ENCODE measurements at regions not wholly inside any gene's neighbourhood (a gene's known extent, or its start where the extent isn't known, plus 50 kb on each side); places are given as distances from the start of the nearest gene placed in this dataset.

- Histone ChIP-seq H3K27me3 (replicated peaks; ENCODE audit: insufficient read depth, low read depth, low read length, poor library complexity) (no peaks in the 10 kb centered on the region), H3K27ac (ENCODE audit: low read depth, low read length, poor library complexity, severe bottlenecking) (no peak overlapping the region), H3K36me3 (ENCODE audit: insufficient read depth, low read length, poor library complexity, severe bottlenecking) (no peaks in the 10 kb centered on the region), H3K4me3 (ENCODE audit: low read depth, low read length, poor library complexity, severe bottlenecking) (no peak overlapping the region), H3K9me3 (ENCODE audit: low read depth, low read length, poor library complexity, severe bottlenecking) (no peaks in the 10 kb centered on the region), H3K4me1 (ENCODE audit: insufficient read depth, low read length, poor library complexity, severe bottlenecking) (no peaks in the 10 kb centered on the region)
- intact Hi-C loops (cut with micrococcal nuclease; ENCODE audit: unreplicated experiment) = no loop called here
- TF ChIP-seq CTCF (conservative IDR thresholded peaks at IDR 0.05; ENCODE audit: low read depth, low read length) = no peak
- no peak for TF ChIP-seq EZH2 (IDR thresholded peaks at IDR 0.05; ENCODE audit: borderline replicate concordance, low read depth, low read length, poor library complexity, severe bottlenecking)
- BruUV-seq (replicated peaks) = no TSS peak
- ChIA-PET CTCF (no interaction called here), POLR2A (ENCODE audit: low non-redundant PET) (no interaction called here)
- no peak for DNase-seq (ENCODE audit: low spot score)
These were observed 155.7 kb downstream of the AASDHPPT start for GRCh38 chr11:106233191-106233590.

- no peaks in the 10 kb centered on the region for H3K4me1 ChIP-seq (ENCODE audit: insufficient read depth, low read length, poor library complexity, severe bottlenecking)
- no peaks in the 10 kb centered on the region for H3K27me3 ChIP-seq (replicated peaks; ENCODE audit: insufficient read depth, low read depth, low read length, poor library complexity)
- H3K27ac ChIP-seq (ENCODE audit: low read depth, low read length, poor library complexity, severe bottlenecking) = no peak overlapping the region
- no peaks in the 10 kb centered on the region for H3K36me3 ChIP-seq (ENCODE audit: insufficient read depth, low read length, poor library complexity, severe bottlenecking)
- ChIA-PET CTCF (no interaction called here), POLR2A (ENCODE audit: low non-redundant PET) (no interaction called here)
- TF ChIP-seq EZH2 (IDR thresholded peaks at IDR 0.05; ENCODE audit: borderline replicate concordance, low read depth, low read length, poor library complexity, severe bottlenecking) (no peak), CTCF (conservative IDR thresholded peaks at IDR 0.05; ENCODE audit: low read depth, low read length) (no peak)
- no peak for DNase-seq (ENCODE audit: low spot score)
- H3K9me3 ChIP-seq (ENCODE audit: low read depth, low read length, poor library complexity, severe bottlenecking) = no peaks in the 10 kb centered on the region
- no peak overlapping the region for H3K4me3 ChIP-seq (ENCODE audit: low read depth, low read length, poor library complexity, severe bottlenecking)
- no TSS peak for BruUV-seq (replicated peaks)
- intact Hi-C loops (cut with micrococcal nuclease; ENCODE audit: unreplicated experiment) = no loop called here
These were observed 157.3 kb downstream of the AASDHPPT start for GRCh38 chr11:106234794-106235193.

GRCh38 chr11:106236295-106236694 is 158.8 kb downstream of the AASDHPPT start:
- BruUV-seq (replicated peaks) = no TSS peak
- no peaks in the 10 kb centered on the region for H3K27me3 ChIP-seq (replicated peaks; ENCODE audit: insufficient read depth, low read depth, low read length, poor library complexity)
- TF ChIP-seq EZH2 (IDR thresholded peaks at IDR 0.05; ENCODE audit: borderline replicate concordance, low read depth, low read length, poor library complexity, severe bottlenecking) (no peak), CTCF (conservative IDR thresholded peaks at IDR 0.05; ENCODE audit: low read depth, low read length) (no peak)
- H3K4me3 ChIP-seq (ENCODE audit: low read depth, low read length, poor library complexity, severe bottlenecking) = no peak overlapping the region
- H3K27ac ChIP-seq (ENCODE audit: low read depth, low read length, poor library complexity, severe bottlenecking) = no peak overlapping the region
- no peaks in the 10 kb centered on the region for H3K9me3 ChIP-seq (ENCODE audit: low read depth, low read length, poor library complexity, severe bottlenecking)
- H3K36me3 ChIP-seq (ENCODE audit: insufficient read depth, low read length, poor library complexity, severe bottlenecking) = no peaks in the 10 kb centered on the region
- no peaks in the 10 kb centered on the region for H3K4me1 ChIP-seq (ENCODE audit: insufficient read depth, low read length, poor library complexity, severe bottlenecking)
- CTCF ChIA-PET = no interaction called here
- intact Hi-C loops (cut with micrococcal nuclease; ENCODE audit: unreplicated experiment) = no loop called here
- no peak for DNase-seq (ENCODE audit: low spot score)
- POLR2A ChIA-PET (ENCODE audit: low non-redundant PET) = no interaction called here

All from A673 (cell line).